Central memory CD8-positive, alpha-beta T cell (primary cell): ENCODE measurements at regions not wholly inside any gene's neighbourhood (a gene's known extent, or its start where the extent isn't known, plus 50 kb on each side); places are given as distances from the start of the nearest gene placed in this dataset.

Source experiments
- ATAC-seq: fragments of 150-1000 bp; cut with Tn5 transposase; replicated peaks from 2 replicates; pipeline ENCODE4 v1.10.0; 2022; ENCODE audit warnings: mild to moderate bottlenecking, moderate FRiP score, moderate number of reproducible peaks; ENCODE audit not compliant: poor library complexity, severe bottlenecking; ENCODE audit errors: extremely low read depth
- DNase-seq, 2 donors: peaks; one replicate each; pipeline ENCODE4 v3.0.0; 2021; ENCODE audit warnings: low spot score in 2 of 2
- H3K27ac Mint-ChIP-seq: one replicate; pipeline ENCODE4 v1.8.0; 2022; ENCODE audit warnings: low read depth, mild to moderate bottlenecking, moderate library complexity, mixed read lengths
- H3K27me3 Mint-ChIP-seq: one replicate; pipeline ENCODE4 v1.8.0; 2022; ENCODE audit warnings: mixed read lengths
- H3K36me3 Mint-ChIP-seq: one replicate; pipeline ENCODE4 v1.8.0; 2022; ENCODE audit warnings: mild to moderate bottlenecking, moderate library complexity, mixed read lengths; ENCODE audit not compliant: insufficient read depth
- H3K4me1 Mint-ChIP-seq: one replicate; pipeline ENCODE4 v1.8.0; 2022; ENCODE audit warnings: mixed read lengths
- H3K4me3 Mint-ChIP-seq: one replicate; pipeline ENCODE4 v1.8.0; 2022; ENCODE audit warnings: mild to moderate bottlenecking, moderate library complexity, mixed read lengths
- H3K9me3 Mint-ChIP-seq: one replicate; pipeline ENCODE4 v1.8.0; 2022; ENCODE audit warnings: mixed read lengths

GRCh38 chr21:18460979-18461378 lies 57.4 kb upstream of the TMPRSS15 start:
- ATAC-seq, result no peak
- H3K4me1 Mint-ChIP-seq, result no peaks in the 10 kb centered on the region
- peaks cover 2% of the 10 kb centered on the region for H3K36me3 Mint-ChIP-seq
- no peaks in the 10 kb centered on the region for H3K27me3 Mint-ChIP-seq
- DNase-seq, result no peak
- H3K4me3 Mint-ChIP-seq, result no peak overlapping the region
- peaks cover 6% of the 10 kb centered on the region for H3K9me3 Mint-ChIP-seq
- H3K27ac Mint-ChIP-seq, result no peak overlapping the region

GRCh38 chr21:18461743-18462142 lies 58.2 kb upstream of the TMPRSS15 start:
- no peak overlapping the region for H3K27ac Mint-ChIP-seq

GRCh38 chr21:18467715-18468114 lies 64.1 kb upstream of the TMPRSS15 start:
- DNase-seq (no peak), ATAC-seq (no peak)
- H3K36me3 Mint-ChIP-seq, result no peaks in the 10 kb centered on the region
- H3K9me3 Mint-ChIP-seq, result peaks cover 3% of the 10 kb centered on the region
- no peak overlapping the region for H3K27ac Mint-ChIP-seq
- no peaks in the 10 kb centered on the region for H3K4me1 Mint-ChIP-seq
- H3K27me3 Mint-ChIP-seq, result no peaks in the 10 kb centered on the region
- no peak overlapping the region for H3K4me3 Mint-ChIP-seq

More at GRCh38 chr21:18461743-18462142, 58.2 kb upstream of the TMPRSS15 start:
- ATAC-seq, result no peak
- Mint-ChIP-seq H3K9me3 (peaks cover 6% of the 10 kb centered on the region), H3K27me3 (no peaks in the 10 kb centered on the region), H3K4me3 (no peak overlapping the region), H3K4me1 (no peaks in the 10 kb centered on the region), H3K36me3 (peaks cover 2% of the 10 kb centered on the region)
- DNase-seq, result no peak

- no peak for DNase-seq
- H3K27ac Mint-ChIP-seq, result no peak overlapping the region
- no peaks in the 10 kb centered on the region for H3K36me3 Mint-ChIP-seq
- no peak overlapping the region for H3K4me3 Mint-ChIP-seq
- no peaks in the 10 kb centered on the region for H3K27me3 Mint-ChIP-seq
- H3K4me1 Mint-ChIP-seq, result no peaks in the 10 kb centered on the region
- H3K9me3 Mint-ChIP-seq, result no peaks in the 10 kb centered on the region
- ATAC-seq, result no peak
Measured at GRCh38 chr21:18468790-18469189, 65.2 kb upstream of the TMPRSS15 start.

- Mint-ChIP-seq H3K27me3 (no peaks in the 10 kb centered on the region), H3K4me3 (no peak overlapping the region), H3K4me1 (no peaks in the 10 kb centered on the region), H3K9me3 (peaks cover 8% of the 10 kb centered on the region), H3K36me3 (no peaks in the 10 kb centered on the region), H3K27ac (no peak overlapping the region)
- ATAC-seq (no peak), DNase-seq (no peak)
Measured at GRCh38 chr21:18476639-18477038, 73.1 kb upstream of the TMPRSS15 start.

GRCh38 chr21:18477043-18477442 lies 73.5 kb upstream of the TMPRSS15 start:
- Mint-ChIP-seq H3K4me1 (no peaks in the 10 kb centered on the region), H3K27ac (no peak overlapping the region), H3K4me3 (no peak overlapping the region), H3K27me3 (no peaks in the 10 kb centered on the region), H3K9me3 (peaks cover 8% of the 10 kb centered on the region), H3K36me3 (no peaks in the 10 kb centered on the region)
- no peak for DNase-seq
- ATAC-seq, result no peak

- no peaks in the 10 kb centered on the region for H3K27me3 Mint-ChIP-seq
- peaks cover 8% of the 10 kb centered on the region for H3K9me3 Mint-ChIP-seq
- H3K4me3 Mint-ChIP-seq, result no peak overlapping the region
Measured at GRCh38 chr21:18478513-18478912, 74.9 kb upstream of the TMPRSS15 start.

GRCh38 chr21:18488252-18488651 lies 84.7 kb upstream of the TMPRSS15 start:
- H3K36me3 Mint-ChIP-seq, result no peaks in the 10 kb centered on the region
- DNase-seq (no peak), ATAC-seq (no peak)
- no peaks in the 10 kb centered on the region for H3K4me1 Mint-ChIP-seq
- H3K4me3 Mint-ChIP-seq, result no peak overlapping the region
- peaks cover under 1% of the 10 kb centered on the region for H3K9me3 Mint-ChIP-seq
- H3K27ac Mint-ChIP-seq, result no peak overlapping the region
- H3K27me3 Mint-ChIP-seq, result no peaks in the 10 kb centered on the region

More at GRCh38 chr21:18478513-18478912, 74.9 kb upstream of the TMPRSS15 start:
- H3K27ac Mint-ChIP-seq, result no peak overlapping the region
- ATAC-seq (no peak), DNase-seq (no peak)
- H3K36me3 Mint-ChIP-seq, result no peaks in the 10 kb centered on the region
- no peaks in the 10 kb centered on the region for H3K4me1 Mint-ChIP-seq

GRCh38 chr21:18493422-18493821 lies 89.8 kb upstream of the TMPRSS15 start:
- Mint-ChIP-seq H3K4me1 (no peaks in the 10 kb centered on the region), H3K36me3 (no peaks in the 10 kb centered on the region), H3K27ac (no peak overlapping the region), H3K9me3 (peaks cover 10% of the 10 kb centered on the region), H3K27me3 (no peaks in the 10 kb centered on the region), H3K4me3 (no peak overlapping the region)
- DNase-seq (no peak), ATAC-seq (no peak)

- DNase-seq, result no peak
- Mint-ChIP-seq H3K4me3 (no peak overlapping the region), H3K27me3 (no peaks in the 10 kb centered on the region), H3K4me1 (no peaks in the 10 kb centered on the region), H3K36me3 (no peaks in the 10 kb centered on the region), H3K9me3 (peaks cover 10% of the 10 kb centered on the region), H3K27ac (no peak overlapping the region)
- ATAC-seq, result no peak
Measured at GRCh38 chr21:18495523-18495922, 91.9 kb upstream of the TMPRSS15 start.

GRCh38 chr21:18498431-18498830 lies 94.8 kb upstream of the TMPRSS15 start:
- Mint-ChIP-seq H3K27me3 (no peaks in the 10 kb centered on the region), H3K9me3 (peaks cover 17% of the 10 kb centered on the region), H3K27ac (no peak overlapping the region), H3K4me1 (no peaks in the 10 kb centered on the region), H3K4me3 (no peak overlapping the region), H3K36me3 (no peaks in the 10 kb centered on the region)
- no peak for DNase-seq
- ATAC-seq, result no peak

GRCh38 chr21:18499761-18500376 lies 96.3 kb upstream of the TMPRSS15 start:
- no peak overlapping the region for H3K27ac Mint-ChIP-seq
- H3K9me3 Mint-ChIP-seq, result peaks cover 10% of the 10 kb centered on the region
- no peaks in the 10 kb centered on the region for H3K36me3 Mint-ChIP-seq
- ATAC-seq (no peak), DNase-seq (no peak)
- no peak overlapping the region for H3K4me3 Mint-ChIP-seq
- no peaks in the 10 kb centered on the region for H3K27me3 Mint-ChIP-seq
- no peaks in the 10 kb centered on the region for H3K4me1 Mint-ChIP-seq

GRCh38 chr21:18518054-18518481 lies 114.5 kb upstream of the TMPRSS15 start:
- Mint-ChIP-seq H3K27ac (no peak overlapping the region), H3K27me3 (no peaks in the 10 kb centered on the region), H3K4me1 (no peaks in the 10 kb centered on the region), H3K9me3 (no peaks in the 10 kb centered on the region), H3K36me3 (peaks cover 1% of the 10 kb centered on the region), H3K4me3 (no peak overlapping the region)
- no peak for DNase-seq
- ATAC-seq, result no peak
